Endothelial cell of umbilical vein (primary cell): ENCODE measurements at regions not wholly inside any gene's neighbourhood (a gene's known extent, or its start where the extent isn't known, plus 50 kb on each side); places are given as distances from the start of the nearest gene placed in this dataset.

Experiments
- BruUV-seq: library from RNA; stranded (reverse); fragments of 400-500 nt; replicated peaks from 2 replicates; lab custom pipeline; 2021; lab: Mats Ljungman, UMichigan
- CTCF ChIA-PET: fragments of 300-600, 350-600 bp; sonication (Branson Sonifier 250); formaldehyde crosslinking; loops from one replicate; lab custom pipeline; 2021; ENCODE audit warnings: antibody characterized with exemption, inconsistent platforms; lab: Charles Lee
- POLR2A ChIA-PET: fragments of 300-600, 350-600 bp; sonication (Branson Sonifier 250); formaldehyde crosslinking; loops from one replicate; lab custom pipeline; 2021; ENCODE audit warnings: antibody characterized with exemption, inconsistent platforms; lab: Charles Lee
- DNase-seq: peaks from one replicate; pipeline ENCODE4 v3.0.0-alpha.2; 2011; ENCODE audit warnings: low read depth, low spot score
- FAIRE-seq: peaks from 2 replicates; lab custom pipeline; 2011; peaks lifted over from hg19 to GRCh38; lab: Jason Lieb, UNC
- H2AFZ ChIP-seq: 2 replicates; pipeline ENCODE4 v1.6.0; 2012; ENCODE audit warnings: low read depth, low read length, control low read depth, inconsistent platforms
- H3K27ac ChIP-seq: 2 replicates; pipeline ENCODE4 v1.5.1; 2011; ENCODE audit warnings: low read depth, mild to moderate bottlenecking, control low read depth, low read length, moderate library complexity; ENCODE audit not compliant: insufficient read depth
- H3K27me3 ChIP-seq, 2 experiments: 2 replicates each; pipeline versions ENCODE4 v1.6.0 to v1.6.1; 2011; ENCODE audit warnings: low read length in 2 of 2, mixed read lengths in 1 of 2; ENCODE audit not compliant: control insufficient read depth in 2 of 2, insufficient read depth in 2 of 2
- H3K36me3 ChIP-seq, 2 experiments: 2 replicates in 1 of 2; 3 replicates in 1 of 2; pipeline ENCODE4 v1.5.1; 2011; ENCODE audit warnings: low read length in 2 of 2, mild to moderate bottlenecking in 1 of 2, moderate library complexity in 1 of 2; ENCODE audit not compliant: control insufficient read depth in 2 of 2, insufficient read depth in 2 of 2; ENCODE audit errors: extremely low read depth in 1 of 2
- H3K4me1 ChIP-seq: 3 replicates; pipeline ENCODE4 v1.5.1; 2011; ENCODE audit warnings: mild to moderate bottlenecking, low read length; ENCODE audit not compliant: control insufficient read depth, insufficient read depth; ENCODE audit errors: extremely low read depth
- H3K4me2 ChIP-seq: 2 replicates; pipeline ENCODE4 v1.6.1; 2011; ENCODE audit warnings: low read length, control low read depth, mixed read lengths; ENCODE audit not compliant: insufficient read depth
- H3K4me3 ChIP-seq, 3 experiments: fragments of 200-600 bp in 1 of 3; sonication (generic), shearing (Covaris generic) in 1 of 3; replicated peaks in 1 of 3; 2 replicates each; pipeline ENCODE4 v1.5.1; 2011 to 2016; ENCODE audit warnings: control low read depth in 3 of 3, low read length in 3 of 3, mild to moderate bottlenecking in 2 of 3, inconsistent platforms in 1 of 3, low read depth in 1 of 3, moderate library complexity in 1 of 3; ENCODE audit not compliant: insufficient read depth in 1 of 3
- H3K79me2 ChIP-seq: 2 replicates; pipeline ENCODE4 v1.6.0; 2012; ENCODE audit warnings: low read length, inconsistent platforms; ENCODE audit not compliant: control insufficient read depth, insufficient read depth
- H3K9ac ChIP-seq: replicated peaks from 2 replicates; pipeline ENCODE3; 2011; ENCODE audit warnings: low read length, control low read depth; ENCODE audit not compliant: insufficient read depth; ENCODE audit errors: extremely low read depth
- H3K9me1 ChIP-seq: replicated peaks from 3 replicates; pipeline ENCODE4 v1.6.0; 2011; ENCODE audit warnings: mild to moderate bottlenecking, low read length; ENCODE audit not compliant: control insufficient read depth, insufficient read depth; ENCODE audit errors: extremely low read depth
- H3K9me3 ChIP-seq: replicated peaks from 2 replicates; pipeline ENCODE4 v1.5.1; 2012; ENCODE audit warnings: low read length, inconsistent platforms; ENCODE audit not compliant: control insufficient read depth, insufficient read depth
- H4K20me1 ChIP-seq: replicated peaks from 2 replicates; pipeline ENCODE3; 2011; ENCODE audit warnings: mild to moderate bottlenecking, low read length; ENCODE audit not compliant: control insufficient read depth, insufficient read depth; ENCODE audit errors: extremely low read depth
- CTCF ChIP-seq, 2 donors: IDR thresholded peaks; 1 replicate in 1 of 2; 2 replicates in 1 of 2; pipeline ENCODE4 v1.5.1; 2011; ENCODE audit warnings: low read length in 2 of 2, mild to moderate bottlenecking in 2 of 2, moderate library complexity in 2 of 2, control low read depth in 1 of 2, inconsistent platforms in 1 of 2, low read depth in 1 of 2; ENCODE audit not compliant: insufficient read depth in 1 of 2; ENCODE audit errors: extremely low read depth in 1 of 2
- EZH2 ChIP-seq: IDR thresholded peaks from 2 replicates; pipeline ENCODE4 v1.6.1; 2012; ENCODE audit warnings: borderline replicate concordance, low read depth, mild to moderate bottlenecking, moderate library complexity, low read length, inconsistent platforms; ENCODE audit not compliant: severe bottlenecking
- FOS ChIP-seq: IDR thresholded peaks from 2 replicates; pipeline ENCODE4 v1.6.1; 2011; ENCODE audit warnings: mild to moderate bottlenecking, low read length, moderate library complexity, borderline replicate concordance; ENCODE audit not compliant: insufficient read depth
- GATA2 ChIP-seq: IDR thresholded peaks from 2 replicates; pipeline ENCODE4 v1.7.0; 2011; ENCODE audit warnings: low read depth, mild to moderate bottlenecking, moderate library complexity, mixed read lengths, low read length; ENCODE audit not compliant: insufficient read length, insufficient read depth
- JUN ChIP-seq: IDR thresholded peaks from 2 replicates; pipeline ENCODE4 v1.6.1; 2011; ENCODE audit warnings: borderline replicate concordance, low read depth; ENCODE audit not compliant: insufficient read length, insufficient read depth
- MAX ChIP-seq: IDR thresholded peaks from 2 replicates; pipeline ENCODE4 v1.6.1; 2011; ENCODE audit not compliant: insufficient read depth, insufficient read length
- MYC ChIP-seq: IDR thresholded peaks from one replicate; pipeline ENCODE4 v1.6.1; 2011; ENCODE audit warnings: mild to moderate bottlenecking, low read depth, low read length
- POLR2A ChIP-seq: IDR thresholded peaks from 2 replicates; pipeline ENCODE4 v1.6.1; 2012; ENCODE audit warnings: low read depth, mild to moderate bottlenecking, control low read depth, low read length
- POLR2AphosphoS5 ChIP-seq: IDR thresholded peaks from 2 replicates; pipeline ENCODE4 v1.6.1; 2012; ENCODE audit warnings: low read depth, mild to moderate bottlenecking, control low read depth, low read length, moderate library complexity; ENCODE audit not compliant: insufficient read depth
- dilution Hi-C: fragments of 300-500 bp; cut with MboI; formaldehyde crosslinking; loops from one replicate; pipeline ENCODE4 v1.15.0; 2019; ENCODE audit warnings: low sequenced_read_pairs; ENCODE audit not compliant: extremely low pct_ligation_motif_present
- intact Hi-C: fragments of 100-400 bp; cut with micrococcal nuclease; formaldehyde crosslinking; loops from one replicate; pipeline ENCODE4 v1.10.0; 2022

DNA sequence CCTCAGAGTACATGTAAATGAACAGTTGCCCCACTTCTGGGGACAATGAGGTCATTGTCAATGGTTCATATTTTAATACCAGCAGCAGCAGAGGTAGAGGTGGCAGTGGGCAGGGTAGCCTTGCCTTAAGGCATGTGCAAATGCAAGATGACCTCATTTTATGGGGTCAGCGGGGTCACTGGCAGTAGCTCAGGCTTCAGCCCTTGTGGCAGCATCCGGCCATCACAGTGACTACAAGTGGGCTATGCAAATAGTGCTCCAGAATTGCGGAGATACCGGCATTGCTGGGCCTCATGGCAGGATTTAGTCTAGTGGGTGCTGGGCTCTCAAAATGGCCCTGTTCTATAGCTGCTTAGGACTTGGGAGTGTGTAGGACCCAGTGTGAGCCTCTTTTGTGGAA lies 144.7 kb downstream of the FAM47A start:
- intact Hi-C loops = no loop called here
- no peak for FAIRE-seq

More for the DNA sequence above, 144.7 kb downstream of the FAM47A start:
- H3K36me3 ChIP-seq = no peaks in the 10 kb centered on the region
- H3K9me1 ChIP-seq = no peaks in the 10 kb centered on the region
- H3K4me2 ChIP-seq = no peak overlapping the region
- H2AFZ ChIP-seq = no peak overlapping the region
- H3K9me3 ChIP-seq = no peaks in the 10 kb centered on the region
- no TSS peak for BruUV-seq
- ChIA-PET POLR2A (no interaction called here), CTCF (no interaction called here)
- H3K4me3 ChIP-seq = no peak overlapping the region
- dilution Hi-C loops = no loop called here
- no peak overlapping the region for H3K9ac ChIP-seq
- DNase-seq = no peak
- no peaks in the 10 kb centered on the region for H3K27me3 ChIP-seq
- no peak for TF ChIP-seq EZH2
- no peak for TF ChIP-seq POLR2AphosphoS5
- TF ChIP-seq MAX = no peak
- no peak for TF ChIP-seq JUN
- TF ChIP-seq POLR2A = no peak
- TF ChIP-seq CTCF (IDR thresholded peaks at IDR 0.05; ENCODE audit: extremely low read depth in 1 of 2, insufficient read depth in 1 of 2, low read depth in 1 of 2, low read length in 2 of 2) = no peak
- no peak for TF ChIP-seq GATA2
- TF ChIP-seq FOS = no peak
- no peak for TF ChIP-seq MYC
- no peaks in the 10 kb centered on the region for H3K4me1 ChIP-seq
- no peaks in the 10 kb centered on the region for H3K79me2 ChIP-seq
- H4K20me1 ChIP-seq = no peaks in the 10 kb centered on the region
- no peak overlapping the region for H3K27ac ChIP-seq
